ENCODE measurements at regions not wholly inside any gene's neighbourhood (a gene's known extent, or its start where the extent isn't known, plus 50 kb on each side); places are given as distances from the start of the nearest gene placed in this dataset.
"Not testable (repeated sequence)": the region's sequence is repeated elsewhere in the genome, so short reads cannot be mapped to it uniquely, and the experiment has no call there.

GRCh38 chr15:20356444-20356910, 185.1 kb downstream of the GOLGA6L6 start:
- peak; percentile 69 for TF ChIP-seq CTCF (IDR thresholded peaks at IDR 0.05)
- Mint-ChIP-seq H3K4me1 (peaks cover 4% of the 10 kb centered on the region), H3K36me3 (ENCODE audit: low read depth) (no peaks in the 10 kb centered on the region), H3K27ac (no peak overlapping the region), H3K4me3 (no peak overlapping the region), H3K9me3 (no peaks in the 10 kb centered on the region), H3K27me3 (peaks cover 3% of the 10 kb centered on the region)
- ChIA-PET CTCF (interaction anchor here (1.3 kb wide), 1 partner anchor 1867 kb away, joined by 7 read pairs; no protein-coding TSS in a partner anchor), POLR2A (no interaction called here)
- ATAC-seq (ENCODE audit: low read depth) (peak; percentile 71), DNase-seq (peak; percentile 51)
- intact Hi-C loops (cut with micrococcal nuclease): no loop called here

DNA sequence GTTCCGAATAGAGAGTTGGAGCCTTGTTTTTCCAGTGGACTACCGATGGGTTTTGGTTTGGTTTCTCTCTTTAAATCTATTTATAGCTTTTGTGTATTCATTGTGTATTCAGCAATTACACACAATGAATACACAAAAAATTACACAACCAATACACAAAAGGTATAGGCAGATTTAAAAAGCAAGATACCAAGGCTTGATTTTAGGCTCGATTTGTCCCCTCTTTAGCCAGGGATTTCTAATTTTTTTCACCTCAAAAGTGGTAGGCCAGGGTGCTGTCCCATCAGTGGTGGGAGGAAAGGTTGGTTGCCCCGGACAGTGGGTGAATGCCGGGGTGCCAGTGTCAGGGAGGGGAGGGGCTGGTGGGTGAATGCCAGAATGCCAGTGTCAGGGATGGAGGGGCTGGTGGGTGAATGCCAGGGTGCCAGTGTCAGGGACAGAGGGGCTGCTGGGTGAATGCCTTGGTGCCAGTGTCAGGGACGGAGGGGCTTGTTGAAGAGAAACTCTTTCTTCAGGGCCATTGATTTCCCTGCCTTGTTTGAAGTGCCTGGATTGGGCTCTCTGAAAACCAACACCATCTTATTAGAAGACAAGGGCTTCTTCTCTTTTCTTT, 186.2 kb downstream of the GOLGA6L6 start:
- H3K4me1 Mint-ChIP-seq: peaks cover 4% of the 10 kb centered on the region
- no peak for TF ChIP-seq CTCF (IDR thresholded peaks at IDR 0.05)
- POLR2A ChIA-PET: no interaction called here
- H3K27ac Mint-ChIP-seq: no peak overlapping the region
- H3K36me3 Mint-ChIP-seq (ENCODE audit: low read depth): no peaks in the 10 kb centered on the region
- intact Hi-C loops (cut with micrococcal nuclease): no loop called here
- no peak overlapping the region for H3K4me3 Mint-ChIP-seq
- CTCF ChIA-PET: interaction anchor here (0.6 to 1.3 kb wide), 2 partner anchors 16 to 1868 kb away, joined by 3 to 7 read pairs; no protein-coding TSS in a partner anchor
- ATAC-seq (ENCODE audit: low read depth) (no peak), DNase-seq (no peak)
- no peaks in the 10 kb centered on the region for H3K9me3 Mint-ChIP-seq
- H3K27me3 Mint-ChIP-seq: peaks cover 3% of the 10 kb centered on the region

GRCh38 chr15:20354884-20355223, 186.7 kb downstream of the GOLGA6L6 start:
- H3K27ac Mint-ChIP-seq; H3K36me3 Mint-ChIP-seq (ENCODE audit: low read depth); ATAC-seq (ENCODE audit: low read depth); H3K4me1 Mint-ChIP-seq; POLR2A ChIA-PET; H3K4me3 Mint-ChIP-seq; H3K9me3 Mint-ChIP-seq; intact Hi-C loops (cut with micrococcal nuclease); H3K27me3 Mint-ChIP-seq; DNase-seq: not testable (repeated sequence)
- CTCF ChIA-PET: interaction anchor here (0.6 kb wide), 1 partner anchor 17 kb away, joined by 3 read pairs; no protein-coding TSS in a partner anchor

DNA sequence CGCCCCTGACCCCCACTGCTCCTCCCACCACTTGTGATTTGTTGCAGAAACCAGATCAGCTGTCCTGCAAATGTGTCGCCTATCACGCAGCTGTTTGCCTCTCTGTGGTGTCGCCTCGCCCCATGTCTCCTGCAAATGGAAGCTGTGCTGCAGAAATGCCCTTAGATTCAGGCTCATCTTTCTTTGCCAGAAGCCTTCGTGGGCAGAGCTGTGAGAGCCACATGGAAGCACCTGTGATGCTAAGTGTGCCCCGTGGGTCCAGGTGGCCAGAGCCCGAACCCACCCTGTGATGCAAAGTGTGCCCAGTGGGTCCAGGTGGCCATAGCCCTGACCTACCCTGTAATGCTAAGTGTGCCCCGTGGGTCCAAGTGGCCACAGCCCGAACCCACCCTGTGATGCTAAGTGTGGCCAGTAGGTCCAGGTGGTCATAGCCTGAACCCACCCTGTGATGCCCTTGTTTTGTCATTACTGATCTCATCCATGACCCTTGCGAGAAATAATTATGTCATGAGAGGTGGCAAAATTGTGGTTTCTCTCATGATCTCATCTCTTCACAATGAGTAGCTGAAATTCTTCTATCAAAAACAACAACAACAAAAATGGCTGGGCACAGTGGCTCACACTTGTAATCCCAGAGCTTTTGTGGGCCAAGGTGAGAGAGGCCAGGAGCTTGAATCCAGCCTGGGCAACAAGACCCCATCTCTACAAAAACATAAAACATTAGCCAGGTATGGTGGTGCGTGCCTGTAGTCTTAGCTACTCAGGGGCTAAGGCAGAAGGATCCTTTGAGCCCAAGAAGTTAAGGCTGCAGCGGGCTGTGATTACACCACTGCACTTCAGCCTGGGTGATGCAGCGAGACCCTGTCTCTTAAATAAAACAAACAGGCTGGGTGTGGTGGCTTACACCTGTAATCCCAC, 187.4 kb downstream of the GOLGA6L6 start:
- CTCF ChIA-PET: interaction anchor here (0.6 kb wide), 1 partner anchor 18 kb away, joined by 3 read pairs; no protein-coding TSS in a partner anchor
- H3K4me1 Mint-ChIP-seq: peaks cover 4% of the 10 kb centered on the region
- no peak for TF ChIP-seq CTCF (IDR thresholded peaks at IDR 0.05)
- H3K9me3 Mint-ChIP-seq: no peaks in the 10 kb centered on the region
- DNase-seq: no peak
- peaks cover 6% of the 10 kb centered on the region for H3K27me3 Mint-ChIP-seq
- H3K27ac Mint-ChIP-seq: no peak overlapping the region
- no peak for ATAC-seq (ENCODE audit: low read depth)
- POLR2A ChIA-PET: no interaction called here
- no peak overlapping the region for H3K4me3 Mint-ChIP-seq
- no peaks in the 10 kb centered on the region for H3K36me3 Mint-ChIP-seq (ENCODE audit: low read depth)
- intact Hi-C loops (cut with micrococcal nuclease): no loop called here

DNA sequence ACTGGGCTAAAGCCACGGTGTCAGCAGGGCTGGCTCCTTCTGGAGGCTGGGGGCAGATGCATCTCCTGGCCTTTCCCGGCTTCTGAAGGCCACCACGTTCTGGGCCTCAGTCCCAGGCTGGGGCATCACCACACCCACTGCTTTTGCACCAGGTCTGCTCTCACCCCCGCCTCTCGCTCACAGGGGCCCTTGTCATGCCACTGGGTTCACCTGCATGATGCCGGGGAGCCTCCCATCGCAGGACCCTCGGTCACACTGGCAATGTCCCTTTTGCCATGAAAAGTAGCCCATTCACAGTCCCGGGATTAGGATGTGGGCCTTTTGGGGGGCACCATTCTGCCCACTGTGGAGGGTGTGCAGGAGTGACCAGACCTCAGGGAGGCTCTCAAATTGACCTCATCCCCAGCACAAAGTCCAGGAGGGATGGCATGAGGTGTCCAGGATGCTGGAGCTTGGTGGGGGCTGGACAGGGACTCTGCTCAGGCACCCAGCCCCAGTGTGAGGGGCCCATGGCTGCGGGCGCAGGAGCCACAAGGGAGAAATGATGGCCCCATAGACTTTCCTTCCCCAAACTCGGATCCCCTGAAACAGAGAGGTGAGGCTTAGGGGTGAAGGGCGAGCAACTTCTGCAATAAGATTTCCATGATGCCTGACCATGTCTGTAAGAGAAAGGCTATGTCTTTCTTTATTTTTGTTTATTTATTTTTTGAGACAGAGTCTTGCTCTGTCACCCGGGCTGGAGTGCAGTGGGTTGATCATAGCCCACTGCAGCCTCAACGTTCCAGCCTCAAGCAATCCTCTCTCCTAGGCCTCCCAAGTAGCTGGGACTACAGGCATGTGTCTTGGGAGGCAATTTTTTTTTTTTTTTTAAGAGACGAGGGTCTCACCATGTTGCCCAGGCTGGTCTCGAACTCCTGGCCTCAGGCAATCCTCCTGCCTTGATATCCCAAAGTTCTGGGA, 189.1 kb downstream of the GOLGA6L6 start:
- Mint-ChIP-seq H3K27me3 (peaks cover 6% of the 10 kb centered on the region), H3K27ac (no peak overlapping the region), H3K9me3 (no peaks in the 10 kb centered on the region), H3K4me3 (no peak overlapping the region), H3K36me3 (ENCODE audit: low read depth) (no peaks in the 10 kb centered on the region), H3K4me1 (peaks cover 4% of the 10 kb centered on the region)
- DNase-seq: no peak
- no peak for TF ChIP-seq CTCF (IDR thresholded peaks at IDR 0.05)
- ChIA-PET CTCF (no interaction called here), POLR2A (no interaction called here)
- no peak for ATAC-seq (ENCODE audit: low read depth)
- intact Hi-C loops (cut with micrococcal nuclease): no loop called here

Data from activated B cell treated with CpG ODN at 0.5 μM for 24 hours (primary cell).